ENCODE measurements at regions not wholly inside any gene's neighbourhood (a gene's known extent, or its start where the extent isn't known, plus 50 kb on each side); places are given as distances from the start of the nearest gene placed in this dataset.

DNA sequence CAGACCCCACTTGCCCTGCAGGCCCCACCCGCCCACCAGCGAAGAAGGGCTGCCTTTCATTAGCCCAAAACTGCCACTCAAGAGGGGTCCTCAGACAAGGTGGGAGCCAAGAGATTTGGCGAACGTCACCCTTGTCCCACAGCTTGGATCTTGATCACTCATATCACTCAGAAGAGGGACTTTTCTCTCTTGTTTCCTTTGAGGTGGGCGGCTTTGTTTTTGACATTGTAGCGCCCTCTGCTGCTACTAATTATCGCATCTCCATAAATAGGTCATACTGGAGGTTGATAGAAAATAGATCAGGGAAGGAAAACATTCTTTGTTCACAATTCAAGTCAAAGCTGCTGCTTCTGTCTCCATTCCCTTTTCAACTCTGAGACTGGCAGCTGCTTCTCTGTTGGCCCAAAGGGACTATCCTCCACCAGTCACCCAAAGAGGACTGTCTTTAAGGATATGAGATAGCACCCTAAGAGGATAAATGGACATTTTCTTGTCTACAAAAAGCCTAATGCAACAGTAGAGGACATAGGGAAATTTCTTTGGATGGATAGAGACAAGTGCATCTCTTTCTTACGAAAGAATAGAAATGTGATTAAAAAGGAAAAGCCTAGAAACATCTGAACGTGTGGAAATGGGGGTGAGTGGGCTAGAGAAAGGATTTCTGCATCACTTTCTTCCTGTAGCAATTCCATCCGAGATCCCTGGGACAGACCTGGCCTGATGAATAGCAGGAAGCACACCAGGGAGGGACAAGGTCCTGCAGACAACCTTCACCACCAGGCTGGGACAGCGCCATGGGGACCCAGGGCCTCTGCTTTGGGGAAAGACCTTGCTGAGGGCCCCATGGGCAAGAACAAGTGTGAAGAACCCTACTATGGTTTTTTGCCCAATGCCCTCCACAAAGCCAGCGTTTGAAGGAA lies 115.8 kb downstream of the DAD1 start:
- peak; percentile 66 for FAIRE-seq
- H3K4me1 ChIP-seq (ENCODE audit: insufficient read depth, low read length), result no peaks in the 10 kb centered on the region
- BruUV-seq (replicated peaks), result no TSS peak
- in situ Hi-C loops (cut with HindIII; ENCODE audit: extremely low pct_ligation_motif_present, low pct_unique_long_range_greater_than_20kb) (loop anchor here (5.0 kb wide), 1 partner anchor 81 kb away; no protein-coding TSS in a partner anchor), intact Hi-C loops (cut with micrococcal nuclease; ENCODE audit: unreplicated experiment) (loop anchor here (1.0 to 2.0 kb wide), 2 partner anchors 86 to 158 kb away; no protein-coding TSS in a partner anchor)
- WGBS (ENCODE audit: low lambda C conversion rate), result 20% methylated on average over 12 of the region's 12 CpGs
- POLR2A ChIA-PET, result no interaction called here
- H3K79me2 ChIP-seq (ENCODE audit: insufficient read depth, low read length), result no peaks in the 10 kb centered on the region
- CTCF ChIA-PET (ENCODE audit: low intra/inter-chr PET ratio, low total read pairs), result interaction anchor here (0.7 to 2.3 kb wide), 3 partner anchors 81 to 154 kb away, joined by 3 to 32 read pairs (median 6); no protein-coding TSS in a partner anchor
- H4K20me1 ChIP-seq (ENCODE audit: insufficient read depth, low read length), result no peaks in the 10 kb centered on the region
- H3K4me2 ChIP-seq (ENCODE audit: low read depth, low read length), result no peak overlapping the region
- H3K9me3 ChIP-seq (ENCODE audit: low read length), result no peaks in the 10 kb centered on the region
- H2AFZ ChIP-seq (ENCODE audit: low read length), result no peak overlapping the region
- H3K4me3 ChIP-seq (replicated peaks in 1 of 3; ENCODE audit: insufficient read depth in 1 of 3, low read depth in 2 of 3, low read length in 3 of 3), result no peak overlapping the region
- H3K36me3 ChIP-seq (replicated peaks in 1 of 2; ENCODE audit: control insufficient read depth in 1 of 2, insufficient read depth in 2 of 2, low read length in 2 of 2), result no peaks in the 10 kb centered on the region
- H3K27ac ChIP-seq (ENCODE audit: extremely low read length, insufficient read depth, low read length), result no peak overlapping the region
- no peak overlapping the region for H3K9ac ChIP-seq (ENCODE audit: insufficient read depth, low read depth, low read length)
- peak; percentile 56 for DNase-seq (ENCODE audit: low spot score)
- ATAC-seq, result peak; percentile 65
- H3K27me3 ChIP-seq (ENCODE audit: control insufficient read depth in 1 of 2, insufficient read depth in 2 of 2, low read length in 2 of 2), result peaks cover 0 to 4% of the 10 kb centered on the region in 2 experiments; a peak in 1 of 5 replicates
- TF ChIP-seq, protein P1, sequence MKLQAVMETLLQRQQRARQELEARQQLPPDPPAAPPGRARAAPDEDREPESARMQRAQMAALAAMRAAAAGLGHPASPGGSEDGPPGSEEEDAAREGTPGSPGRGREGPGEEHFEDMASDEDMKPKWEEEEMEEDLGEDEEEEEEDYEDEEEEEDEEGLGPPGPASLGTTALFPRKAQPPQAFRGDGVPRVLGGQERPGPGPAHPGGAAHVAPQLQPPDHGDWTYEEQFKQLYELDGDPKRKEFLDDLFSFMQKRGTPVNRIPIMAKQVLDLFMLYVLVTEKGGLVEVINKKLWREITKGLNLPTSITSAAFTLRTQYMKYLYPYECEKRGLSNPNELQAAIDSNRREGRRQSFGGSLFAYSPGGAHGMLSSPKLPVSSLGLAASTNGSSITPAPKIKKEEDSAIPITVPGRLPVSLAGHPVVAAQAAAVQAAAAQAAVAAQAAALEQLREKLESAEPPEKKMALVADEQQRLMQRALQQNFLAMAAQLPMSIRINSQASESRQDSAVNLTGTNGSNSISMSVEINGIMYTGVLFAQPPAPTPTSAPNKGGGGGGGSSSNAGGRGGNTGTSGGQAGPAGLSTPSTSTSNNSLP (IDR thresholded peaks at IDR 0.05; ENCODE audit: low read depth, low read length), result peak; percentile 39; the same call in 1 of the 2 replicates
- TF ChIP-seq TARDBP (CRISPR knock-in tag; IDR thresholded peaks at IDR 0.05), result no peak
- TF ChIP-seq KMT2A (CRISPR knock-in tag; IDR thresholded peaks at IDR 0.05), result no peak
- TF ChIP-seq PPARG (CRISPR knock-in tag; conservative IDR thresholded peaks at IDR 0.05), result no peak
- no peak for TF ChIP-seq SIX4 (CRISPR knock-in tag; IDR thresholded peaks at IDR 0.05)
- TF ChIP-seq JARID2 (CRISPR knock-in tag; IDR thresholded peaks at IDR 0.05; ENCODE audit: insufficient replicate concordance), result no peak
- TF ChIP-seq ZNF777 (CRISPR knock-in tag; IDR thresholded peaks at IDR 0.05), result no peak
- TF ChIP-seq ZNF564 (CRISPR knock-in tag; IDR thresholded peaks at IDR 0.05), result no peak
- TF ChIP-seq PAF1 (CRISPR knock-in tag; IDR thresholded peaks at IDR 0.05), result no peak
- peak; percentile 83 for TF ChIP-seq SMC3 (IDR thresholded peaks at IDR 0.05; ENCODE audit: low read length)
- TF ChIP-seq, protein P2, sequence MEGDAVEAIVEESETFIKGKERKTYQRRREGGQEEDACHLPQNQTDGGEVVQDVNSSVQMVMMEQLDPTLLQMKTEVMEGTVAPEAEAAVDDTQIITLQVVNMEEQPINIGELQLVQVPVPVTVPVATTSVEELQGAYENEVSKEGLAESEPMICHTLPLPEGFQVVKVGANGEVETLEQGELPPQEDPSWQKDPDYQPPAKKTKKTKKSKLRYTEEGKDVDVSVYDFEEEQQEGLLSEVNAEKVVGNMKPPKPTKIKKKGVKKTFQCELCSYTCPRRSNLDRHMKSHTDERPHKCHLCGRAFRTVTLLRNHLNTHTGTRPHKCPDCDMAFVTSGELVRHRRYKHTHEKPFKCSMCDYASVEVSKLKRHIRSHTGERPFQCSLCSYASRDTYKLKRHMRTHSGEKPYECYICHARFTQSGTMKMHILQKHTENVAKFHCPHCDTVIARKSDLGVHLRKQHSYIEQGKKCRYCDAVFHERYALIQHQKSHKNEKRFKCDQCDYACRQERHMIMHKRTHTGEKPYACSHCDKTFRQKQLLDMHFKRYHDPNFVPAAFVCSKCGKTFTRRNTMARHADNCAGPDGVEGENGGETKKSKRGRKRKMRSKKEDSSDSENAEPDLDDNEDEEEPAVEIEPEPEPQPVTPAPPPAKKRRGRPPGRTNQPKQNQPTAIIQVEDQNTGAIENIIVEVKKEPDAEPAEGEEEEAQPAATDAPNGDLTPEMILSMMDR (CRISPR knock-in tag; IDR thresholded peaks at IDR 0.05), result peak; percentile 75
- TF ChIP-seq ZNF225 (CRISPR knock-in tag; IDR thresholded peaks at IDR 0.05), result 0 out of 2 replicates have a peak, but pooled peaks have one; percentile 41
- no peak for TF ChIP-seq SMYD3 (CRISPR knock-in tag; IDR thresholded peaks at IDR 0.05)
- TF ChIP-seq SRY (CRISPR knock-in tag; IDR thresholded peaks at IDR 0.05), result peak; percentile 34; the same call in 1 of the 2 replicates
- TF ChIP-seq SNRNP70 (IDR thresholded peaks at IDR 0.05; ENCODE audit: low read depth, low read length), result no peak
- TF ChIP-seq, protein P3, sequence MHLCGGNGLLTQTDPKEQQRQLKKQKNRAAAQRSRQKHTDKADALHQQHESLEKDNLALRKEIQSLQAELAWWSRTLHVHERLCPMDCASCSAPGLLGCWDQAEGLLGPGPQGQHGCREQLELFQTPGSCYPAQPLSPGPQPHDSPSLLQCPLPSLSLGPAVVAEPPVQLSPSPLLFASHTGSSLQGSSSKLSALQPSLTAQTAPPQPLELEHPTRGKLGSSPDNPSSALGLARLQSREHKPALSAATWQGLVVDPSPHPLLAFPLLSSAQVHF (CRISPR knock-in tag; IDR thresholded peaks at IDR 0.05), result no peak
- no peak for TF ChIP-seq ZMAT3 (CRISPR knock-in tag; conservative IDR thresholded peaks at IDR 0.05)
- no peak for TF ChIP-seq HHEX (CRISPR knock-in tag; IDR thresholded peaks at IDR 0.05)
- peak; percentile 78 for TF ChIP-seq STAG1 (CRISPR knock-in tag; IDR thresholded peaks at IDR 0.05)
- no peak for TF ChIP-seq ZNF766 (CRISPR knock-in tag; IDR thresholded peaks at IDR 0.05; ENCODE audit: borderline replicate concordance)
- no peak for TF ChIP-seq ZNF674 (CRISPR knock-in tag; IDR thresholded peaks at IDR 0.05; ENCODE audit: low read depth)
- TF ChIP-seq ZNF235 (CRISPR knock-in tag; IDR thresholded peaks at IDR 0.05; ENCODE audit: borderline replicate concordance), result no peak

Measured in HepG2 (cell line).